ENCODE measurements at regions not wholly inside any gene's neighbourhood (a gene's known extent, or its start where the extent isn't known, plus 50 kb on each side); places are given as distances from the start of the nearest gene placed in this dataset.
"Not testable (repeated sequence)": the region's sequence is repeated elsewhere in the genome, so short reads cannot be mapped to it uniquely, and the experiment has no call there.

- intact Hi-C loops (cut with DNase I), result no loop called here
- no peak overlapping the region for H3K4me3 ChIP-seq
- TF ChIP-seq EP300 (IDR thresholded peaks at IDR 0.05) (no peak), CTCF (IDR thresholded peaks at IDR 0.05) (no peak), POLR2AphosphoS5 (IDR thresholded peaks at IDR 0.05) (no peak), POLR2A (IDR thresholded peaks at IDR 0.05) (no peak)
Observed at GRCh38 chr7:152520861-152521302, 85.1 kb upstream of the KMT2C start.

GRCh38 chr7:152519290-152519689, 83.5 kb upstream of the KMT2C start:
- Histone ChIP-seq H3K27me3 (no peaks in the 10 kb centered on the region), H3K4me1 (peaks cover 0 to 21% (median 17%) of the 10 kb centered on the region in 4 donors), H3K4me3 (no peak overlapping the region), H3K27ac (no peak overlapping the region), H3K36me3 (no peaks in the 10 kb centered on the region), H3K9me3 (peaks cover 0 to 6% (median 1%) of the 10 kb centered on the region in 4 donors)
- 63 to 89% methylated on average over 4 of the region's 4 CpGs for whole genome bisulfite sequencing, 2 donors
- no peak for DNase-seq
- intact Hi-C loops (cut with DNase I), result no loop called here
- TF ChIP-seq POLR2A (IDR thresholded peaks at IDR 0.05) (no peak), CTCF (IDR thresholded peaks at IDR 0.05) (no peak), POLR2AphosphoS5 (IDR thresholded peaks at IDR 0.05) (no peak), EP300 (IDR thresholded peaks at IDR 0.05) (no peak)

More at GRCh38 chr7:152520861-152521302, 85.1 kb upstream of the KMT2C start:
- peaks cover 0 to 6% (median 1%) of the 10 kb centered on the region in 4 donors for H3K9me3 ChIP-seq
- H3K27ac ChIP-seq, result no peak overlapping the region
- WGBS, 2 donors, result 66 to 80% methylated on average over 5 of the region's 5 CpGs
- H3K36me3 ChIP-seq, result no peaks in the 10 kb centered on the region
- no peak for DNase-seq
- no peaks in the 10 kb centered on the region for H3K27me3 ChIP-seq
- peaks cover 0 to 21% (median 17%) of the 10 kb centered on the region in 4 donors for H3K4me1 ChIP-seq

GRCh38 chr7:152516216-152516615, 80.4 kb upstream of the KMT2C start:
- DNase-seq, result no peak
- Histone ChIP-seq H3K36me3 (no peaks in the 10 kb centered on the region), H3K9me3 (peaks cover 0 to 6% (median 1%) of the 10 kb centered on the region in 4 donors), H3K27ac (no peak overlapping the region), H3K4me3 (no peak overlapping the region), H3K27me3 (no peaks in the 10 kb centered on the region), H3K4me1 (peaks cover 0 to 4% (median 1%) of the 10 kb centered on the region in 4 donors)
- intact Hi-C loops (cut with DNase I), result no loop called here
- WGBS, 2 donors, result 94 to 97% methylated on average over 9 of the region's 9 CpGs
- no peak for TF ChIP-seq POLR2A (IDR thresholded peaks at IDR 0.05)
- TF ChIP-seq CTCF (IDR thresholded peaks at IDR 0.05), result no peak
- no peak for TF ChIP-seq EP300 (IDR thresholded peaks at IDR 0.05)
- TF ChIP-seq POLR2AphosphoS5 (IDR thresholded peaks at IDR 0.05), result no peak

- H3K4me3 ChIP-seq; intact Hi-C loops (cut with DNase I); H3K27me3 ChIP-seq; DNase-seq; H3K9me3 ChIP-seq; H3K4me1 ChIP-seq; H3K27ac ChIP-seq; H3K36me3 ChIP-seq: not testable (repeated sequence)
- 87 to 96% methylated on average over 25 of the region's 25 CpGs for WGBS, 2 donors
Observed at GRCh38 chr7:152515266-152515950, 79.6 kb upstream of the KMT2C start.

- Histone ChIP-seq H3K27me3 (no peaks in the 10 kb centered on the region), H3K4me3 (no peak overlapping the region), H3K9me3 (peaks cover 0 to 6% (median 1%) of the 10 kb centered on the region in 4 donors), H3K36me3 (no peaks in the 10 kb centered on the region), H3K27ac (no peak overlapping the region), H3K4me1 (no peaks in the 10 kb centered on the region)
- no peak for DNase-seq
- TF ChIP-seq POLR2A (IDR thresholded peaks at IDR 0.05) (no peak), CTCF (IDR thresholded peaks at IDR 0.05) (no peak), EP300 (IDR thresholded peaks at IDR 0.05) (no peak), POLR2AphosphoS5 (IDR thresholded peaks at IDR 0.05) (no peak)
- WGBS, 2 donors, result 94 to 96% methylated on average over 14 of the region's 14 CpGs
- intact Hi-C loops (cut with DNase I), result no loop called here
Observed at GRCh38 chr7:152514771-152515105, 78.9 kb upstream of the KMT2C start.
